ENCODE measurements at regions not wholly inside any gene's neighbourhood (a gene's known extent, or its start where the extent isn't known, plus 50 kb on each side); places are given as distances from the start of the nearest gene placed in this dataset.

DNA sequence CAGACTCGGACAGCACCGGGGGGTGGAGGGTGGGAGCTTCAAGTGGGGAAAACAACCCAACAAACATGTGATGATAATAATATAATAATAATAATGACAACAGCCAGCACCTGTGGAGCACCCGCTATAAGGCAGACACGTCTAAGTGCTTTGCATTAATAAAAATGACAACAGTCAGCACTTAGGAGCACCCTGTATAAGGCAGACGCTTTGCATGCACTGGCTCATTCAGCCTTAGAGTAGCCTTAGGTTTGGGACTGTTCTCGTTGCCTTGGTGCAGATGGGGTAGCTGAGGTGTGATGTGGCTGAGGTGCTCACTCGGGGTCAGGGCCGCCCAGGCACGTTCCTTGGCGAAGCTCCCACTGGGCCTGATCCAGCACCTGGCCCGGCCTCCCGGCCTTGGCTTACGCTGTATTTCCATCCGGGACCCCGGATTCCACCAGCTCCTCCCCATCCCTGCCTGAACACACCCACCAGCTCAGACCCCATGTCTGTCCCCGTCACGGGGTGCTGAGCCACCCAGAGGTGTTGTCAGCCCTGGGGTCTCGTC lies 144.0 kb upstream of the CIBAR2 start:
- no peaks in the 10 kb centered on the region for H3K9me3 ChIP-seq
- no peaks in the 10 kb centered on the region for H3K36me3 ChIP-seq
- no peaks in the 10 kb centered on the region for H3K4me1 ChIP-seq
- 75 to 85% (median 78%) methylated on average over 17 to 18 of the region's 18 CpGs for WGBS, 4 donors
- TF ChIP-seq, protein P1, sequence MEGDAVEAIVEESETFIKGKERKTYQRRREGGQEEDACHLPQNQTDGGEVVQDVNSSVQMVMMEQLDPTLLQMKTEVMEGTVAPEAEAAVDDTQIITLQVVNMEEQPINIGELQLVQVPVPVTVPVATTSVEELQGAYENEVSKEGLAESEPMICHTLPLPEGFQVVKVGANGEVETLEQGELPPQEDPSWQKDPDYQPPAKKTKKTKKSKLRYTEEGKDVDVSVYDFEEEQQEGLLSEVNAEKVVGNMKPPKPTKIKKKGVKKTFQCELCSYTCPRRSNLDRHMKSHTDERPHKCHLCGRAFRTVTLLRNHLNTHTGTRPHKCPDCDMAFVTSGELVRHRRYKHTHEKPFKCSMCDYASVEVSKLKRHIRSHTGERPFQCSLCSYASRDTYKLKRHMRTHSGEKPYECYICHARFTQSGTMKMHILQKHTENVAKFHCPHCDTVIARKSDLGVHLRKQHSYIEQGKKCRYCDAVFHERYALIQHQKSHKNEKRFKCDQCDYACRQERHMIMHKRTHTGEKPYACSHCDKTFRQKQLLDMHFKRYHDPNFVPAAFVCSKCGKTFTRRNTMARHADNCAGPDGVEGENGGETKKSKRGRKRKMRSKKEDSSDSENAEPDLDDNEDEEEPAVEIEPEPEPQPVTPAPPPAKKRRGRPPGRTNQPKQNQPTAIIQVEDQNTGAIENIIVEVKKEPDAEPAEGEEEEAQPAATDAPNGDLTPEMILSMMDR (IDR thresholded peaks at IDR 0.05), result no peak
- TF ChIP-seq POLR2A (IDR thresholded peaks at IDR 0.05), result no peak
- H3K27ac ChIP-seq, result no peak overlapping the region
- peaks cover 0 to 8% (median 0%) of the 10 kb centered on the region in 9 donors for H3K27me3 ChIP-seq
- no peak overlapping the region for H3K4me3 ChIP-seq
- intact Hi-C loops (cut with DNase I), result no loop called here
- DNase-seq, result no peak
- no peak for ATAC-seq

DNA sequence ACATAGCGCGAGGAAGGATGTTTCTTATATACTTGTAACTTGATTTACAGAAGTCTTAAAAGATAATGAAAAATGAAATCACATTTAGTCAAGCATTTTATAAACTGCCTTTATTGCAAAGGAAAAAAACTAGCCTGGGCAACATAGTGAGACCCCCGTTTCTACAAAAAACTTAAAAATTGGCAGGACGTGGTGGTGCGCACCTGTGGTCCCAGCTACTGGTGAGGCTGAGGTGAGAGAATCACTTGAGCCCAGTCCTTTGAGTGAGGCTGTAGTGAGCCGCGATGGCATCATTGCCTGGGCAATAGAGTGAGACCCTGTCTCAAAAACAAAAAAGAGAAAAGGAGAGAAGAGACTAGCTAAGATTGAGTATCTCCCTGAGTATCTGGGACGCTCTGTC lies 145.2 kb upstream of the CIBAR2 start:
- H3K9me3 ChIP-seq, result no peaks in the 10 kb centered on the region
- H3K4me3 ChIP-seq, result no peak overlapping the region
- intact Hi-C loops (cut with DNase I), result no loop called here
- TF ChIP-seq POLR2A (IDR thresholded peaks at IDR 0.05), result no peak
- TF ChIP-seq, protein P1 (IDR thresholded peaks at IDR 0.05), result no peak
- H3K36me3 ChIP-seq, result no peaks in the 10 kb centered on the region
- H3K4me1 ChIP-seq, result no peaks in the 10 kb centered on the region
- no peak overlapping the region for H3K27ac ChIP-seq
- peaks cover 0 to 8% (median 0%) of the 10 kb centered on the region in 9 donors for H3K27me3 ChIP-seq
- DNase-seq, result no peak
- WGBS, 4 donors, result 93 to 97% (median 96%) methylated on average over 8 of the region's 8 CpGs
- no peak for ATAC-seq

DNA sequence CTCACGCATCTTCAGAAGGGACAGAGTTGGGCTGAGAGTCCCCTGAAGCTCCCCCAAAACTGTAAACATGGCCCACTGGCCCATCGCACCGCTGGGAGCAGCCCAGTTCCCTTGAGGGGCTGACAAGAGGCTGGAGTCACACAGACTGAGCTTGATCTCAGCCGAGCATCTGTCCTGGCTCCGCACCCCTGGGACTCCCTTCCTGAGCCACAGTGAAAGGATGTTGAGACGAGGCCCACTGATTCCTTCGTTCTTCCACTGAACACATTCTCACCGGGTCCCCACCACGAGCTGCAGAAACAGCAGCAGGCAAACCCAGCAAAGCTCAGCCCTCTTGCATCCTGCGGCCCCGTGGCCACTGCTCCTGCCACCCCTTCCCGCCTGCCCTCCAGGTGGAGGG lies 145.9 kb upstream of the CIBAR2 start:
- intact Hi-C loops (cut with DNase I), result no loop called here
- Histone ChIP-seq H3K27me3 (peaks cover 0 to 8% (median 0%) of the 10 kb centered on the region in 9 donors), H3K9me3 (no peaks in the 10 kb centered on the region), H3K36me3 (no peaks in the 10 kb centered on the region), H3K27ac (no peak overlapping the region), H3K4me1 (no peaks in the 10 kb centered on the region), H3K4me3 (no peak overlapping the region)
- ATAC-seq, result no peak
- 80 to 89% (median 80%) methylated on average over 7 to 12 of the region's 12 CpGs for WGBS, 4 donors
- TF ChIP-seq, protein P1 (IDR thresholded peaks at IDR 0.05), result no peak
- no peak for TF ChIP-seq POLR2A (IDR thresholded peaks at IDR 0.05)
- no peak for DNase-seq

DNA sequence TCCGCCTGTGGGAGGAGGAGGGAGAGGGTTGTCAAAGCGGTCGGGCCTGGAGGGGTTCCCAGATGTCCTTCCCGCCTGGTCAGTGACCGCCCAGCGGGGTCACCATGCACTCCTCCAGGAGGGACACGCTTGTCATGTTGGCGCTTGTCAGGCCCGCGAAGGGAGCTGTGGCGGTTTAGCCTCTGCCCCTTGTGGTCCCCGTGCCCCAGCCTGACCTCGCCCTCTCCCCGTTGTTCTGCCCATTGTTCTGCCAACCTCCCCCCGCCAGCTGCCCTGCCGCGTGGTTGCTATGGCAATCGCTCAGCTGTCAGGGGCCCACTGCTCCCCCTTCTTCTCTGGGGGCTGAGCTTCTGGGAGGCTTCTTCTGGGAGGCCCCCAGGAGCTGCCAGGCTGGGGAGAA lies 146.4 kb upstream of the CIBAR2 start:
- H3K36me3 ChIP-seq, result no peaks in the 10 kb centered on the region
- no peak overlapping the region for H3K27ac ChIP-seq
- TF ChIP-seq POLR2A (IDR thresholded peaks at IDR 0.05), result no peak
- TF ChIP-seq, protein P1 (IDR thresholded peaks at IDR 0.05), result no peak
- DNase-seq (no peak), ATAC-seq (no peak)
- no peaks in the 10 kb centered on the region for H3K9me3 ChIP-seq
- H3K4me1 ChIP-seq, result no peaks in the 10 kb centered on the region
- peaks cover 0 to 8% (median 0%) of the 10 kb centered on the region in 9 donors for H3K27me3 ChIP-seq
- H3K4me3 ChIP-seq, result no peak overlapping the region
- intact Hi-C loops (cut with DNase I), result no loop called here
- 70 to 85% (median 75%) methylated on average over 9 to 18 of the region's 18 CpGs for WGBS, 4 donors

Measured in heart left ventricle (tissue), 16 donors.